ENCODE measurements at regions not wholly inside any gene's neighbourhood (a gene's known extent, or its start where the extent isn't known, plus 50 kb on each side); places are given as distances from the start of the nearest gene placed in this dataset.

GRCh38 chr22:34255042-34255441, 334.8 kb upstream of the LARGE1 start:
- peaks cover 0 to 21% (median 15%) of the 10 kb centered on the region in 4 donors for H3K9me3 ChIP-seq
- no peak for DNase-seq (ENCODE audit: extremely low spot score)
- TF ChIP-seq CTCF (IDR thresholded peaks at IDR 0.05) (no peak), POLR2A (IDR thresholded peaks at IDR 0.05; ENCODE audit: low read depth) (no peak), POLR2AphosphoS5 (IDR thresholded peaks at IDR 0.05) (no peak), EP300 (IDR thresholded peaks at IDR 0.05) (no peak)
- no peaks in the 10 kb centered on the region for H3K36me3 ChIP-seq
- 73% methylated on average over 1 of the region's 1 CpG for WGBS
- H3K27me3 ChIP-seq: no peaks in the 10 kb centered on the region
- no peaks in the 10 kb centered on the region for H3K4me1 ChIP-seq
- no peak overlapping the region for H3K27ac ChIP-seq (replicated peaks in 1 of 4)
- intact Hi-C loops (cut with DNase I): no loop called here
- no peak overlapping the region for H3K4me3 ChIP-seq

GRCh38 chr22:34278121-34278520, 357.8 kb upstream of the LARGE1 start:
- no peaks in the 10 kb centered on the region for H3K9me3 ChIP-seq
- H3K27ac ChIP-seq (replicated peaks in 1 of 4): no peak overlapping the region
- TF ChIP-seq EP300 (IDR thresholded peaks at IDR 0.05) (no peak), POLR2A (IDR thresholded peaks at IDR 0.05; ENCODE audit: low read depth) (no peak), CTCF (IDR thresholded peaks at IDR 0.05) (no peak), POLR2AphosphoS5 (IDR thresholded peaks at IDR 0.05) (no peak)
- H3K4me3 ChIP-seq: no peak overlapping the region
- DNase-seq (ENCODE audit: extremely low spot score): peak; percentile 66
- no peaks in the 10 kb centered on the region for H3K36me3 ChIP-seq
- H3K27me3 ChIP-seq: peaks cover 0 to 4% (median 0%) of the 10 kb centered on the region in 4 donors
- intact Hi-C loops (cut with DNase I): no loop called here
- no peaks in the 10 kb centered on the region for H3K4me1 ChIP-seq
- 73% methylated on average over 1 of the region's 1 CpG for WGBS

GRCh38 chr22:34281738-34282137, 361.5 kb upstream of the LARGE1 start:
- Histone ChIP-seq H3K36me3 (no peaks in the 10 kb centered on the region), H3K9me3 (no peaks in the 10 kb centered on the region), H3K27ac (replicated peaks in 1 of 4) (no peak overlapping the region), H3K4me3 (no peak overlapping the region), H3K27me3 (peaks cover 0 to 14% (median 0%) of the 10 kb centered on the region in 4 donors), H3K4me1 (no peaks in the 10 kb centered on the region)
- TF ChIP-seq CTCF (IDR thresholded peaks at IDR 0.05) (no peak), POLR2AphosphoS5 (IDR thresholded peaks at IDR 0.05) (no peak), EP300 (IDR thresholded peaks at IDR 0.05) (no peak), POLR2A (IDR thresholded peaks at IDR 0.05; ENCODE audit: low read depth) (no peak)
- 40% methylated on average over 3 of the region's 3 CpGs for WGBS
- no peak for DNase-seq (ENCODE audit: extremely low spot score)
- intact Hi-C loops (cut with DNase I): no loop called here

- DNase-seq (ENCODE audit: extremely low spot score): peak; percentile 86
- intact Hi-C loops (cut with DNase I): no loop called here
- Histone ChIP-seq H3K36me3 (no peaks in the 10 kb centered on the region), H3K9me3 (no peaks in the 10 kb centered on the region), H3K27ac (replicated peaks in 1 of 4) (no peak overlapping the region), H3K27me3 (peaks cover 0 to 20% (median 0%) of the 10 kb centered on the region in 4 donors), H3K4me3 (no peak overlapping the region), H3K4me1 (no peaks in the 10 kb centered on the region)
- 59% methylated on average over 3 of the region's 3 CpGs for WGBS
- TF ChIP-seq POLR2A (IDR thresholded peaks at IDR 0.05; ENCODE audit: low read depth): no peak
- no peak for TF ChIP-seq POLR2AphosphoS5 (IDR thresholded peaks at IDR 0.05)
- no peak for TF ChIP-seq CTCF (IDR thresholded peaks at IDR 0.05)
- TF ChIP-seq EP300 (IDR thresholded peaks at IDR 0.05): no peak
Observed at GRCh38 chr22:34283844-34284243, 363.6 kb upstream of the LARGE1 start.

- DNase-seq (ENCODE audit: extremely low spot score): no peak
- peaks cover 0 to 4% (median 0%) of the 10 kb centered on the region in 4 donors for H3K4me1 ChIP-seq
- WGBS: 42% methylated on average over 4 of the region's 4 CpGs
- no peak overlapping the region for H3K4me3 ChIP-seq
- no peaks in the 10 kb centered on the region for H3K9me3 ChIP-seq
- intact Hi-C loops (cut with DNase I): no loop called here
- TF ChIP-seq POLR2A (IDR thresholded peaks at IDR 0.05; ENCODE audit: low read depth) (no peak), EP300 (IDR thresholded peaks at IDR 0.05) (no peak)
- H3K36me3 ChIP-seq: no peaks in the 10 kb centered on the region
- peaks cover 0 to 6% (median 0%) of the 10 kb centered on the region in 4 donors for H3K27me3 ChIP-seq
- H3K27ac ChIP-seq (replicated peaks in 1 of 4): no peak overlapping the region
Observed at GRCh38 chr22:34293324-34293723, 373.0 kb upstream of the LARGE1 start.
